ENCODE measurements at regions not wholly inside any gene's neighbourhood (a gene's known extent, or its start where the extent isn't known, plus 50 kb on each side); places are given as distances from the start of the nearest gene placed in this dataset.

DNA sequence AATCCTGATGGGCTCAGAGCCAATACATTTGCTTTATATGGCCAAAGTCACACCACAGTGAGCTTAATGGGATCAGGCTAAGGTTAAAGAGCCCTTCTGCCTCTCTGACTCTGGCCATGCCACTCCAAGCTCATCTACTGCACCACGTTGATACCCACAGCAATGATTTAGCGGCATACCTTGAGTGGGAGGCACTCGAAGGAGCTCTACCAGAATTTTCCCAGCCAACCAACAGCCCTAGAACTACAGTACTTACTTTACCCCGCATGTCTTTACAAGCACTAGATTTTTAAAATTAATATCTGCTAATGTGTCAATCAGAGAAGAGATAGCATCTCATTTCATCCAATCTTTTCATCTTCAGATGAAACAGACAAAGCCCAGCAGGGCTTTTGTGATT is 300.5 kb downstream of the GRIN2B start:
- DNase-seq (ENCODE audit: low spot score) = no peak

DNA sequence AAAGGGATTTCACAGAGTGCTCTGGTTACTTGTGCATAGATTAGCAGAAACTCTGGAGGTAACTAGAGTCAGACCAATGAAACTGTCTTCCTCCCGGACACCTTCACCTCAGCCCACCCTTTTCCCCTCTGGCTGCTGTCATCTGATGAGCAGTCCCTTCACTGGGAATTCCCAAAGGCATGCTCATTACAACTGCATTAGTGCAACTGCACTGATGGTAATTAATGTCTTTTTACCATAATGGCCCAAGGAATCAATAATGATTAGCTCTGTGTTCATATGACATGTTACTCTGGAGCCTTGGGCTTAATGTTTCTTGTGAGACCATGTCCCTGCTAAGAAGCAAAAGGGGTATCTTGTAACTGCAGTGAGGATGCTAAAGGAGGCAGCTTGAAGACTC is 304.5 kb downstream of the GRIN2B start:
- no peak for DNase-seq (ENCODE audit: low spot score)

DNA sequence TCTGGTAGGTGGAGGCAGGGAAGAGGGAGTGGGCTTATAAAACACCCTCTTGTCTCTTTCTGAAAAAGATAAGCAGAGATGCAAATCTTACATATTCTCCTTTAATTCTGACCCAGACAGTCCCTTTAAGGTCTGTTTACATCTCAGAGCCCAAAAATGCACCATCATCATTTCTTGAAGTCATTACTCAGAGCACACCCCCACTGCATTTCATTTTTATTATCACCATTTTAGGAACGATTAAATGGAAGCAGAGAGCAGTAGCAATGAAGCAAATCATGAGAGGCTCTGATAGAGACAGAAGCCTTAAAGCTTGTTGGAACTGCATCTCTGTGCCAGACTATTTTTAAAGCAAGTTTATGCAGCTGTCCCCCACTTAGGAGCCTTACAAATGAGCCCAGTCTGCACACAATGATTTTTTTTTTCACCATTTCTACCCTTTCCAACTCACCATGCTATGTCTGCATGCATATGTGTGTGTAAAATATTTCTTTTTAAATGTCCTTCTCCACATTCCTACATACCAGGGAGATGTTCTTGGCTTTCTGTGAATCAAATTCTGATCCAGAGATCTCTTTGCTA is 311.0 kb downstream of the GRIN2B start:
- DNase-seq (ENCODE audit: low spot score) = no peak

DNA sequence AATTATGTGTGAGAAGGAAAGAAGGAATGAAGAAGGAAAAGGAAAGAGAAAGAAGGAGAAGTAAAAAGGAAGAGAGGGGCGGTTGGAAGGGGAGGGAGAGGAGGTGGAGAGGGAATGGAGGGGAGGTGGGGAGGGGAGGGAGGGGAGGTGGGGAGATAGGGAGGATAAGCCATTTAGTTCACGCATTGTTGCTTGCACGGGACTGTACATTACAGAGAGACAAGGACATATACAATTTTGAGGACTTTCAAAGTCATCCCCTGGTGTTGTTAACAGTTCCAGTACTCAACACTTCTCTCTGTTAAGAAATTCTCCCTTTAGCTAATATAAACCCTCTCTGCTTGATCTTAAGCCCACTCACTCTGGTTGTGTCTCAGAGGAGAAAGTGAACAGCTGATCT is 312.5 kb downstream of the GRIN2B start:
- no peak for DNase-seq (ENCODE audit: low spot score)

- DNase-seq (ENCODE audit: low spot score) = no peak
Measured at GRCh38 chr12:13666806-13667205, 314.6 kb downstream of the GRIN2B start.

DNA sequence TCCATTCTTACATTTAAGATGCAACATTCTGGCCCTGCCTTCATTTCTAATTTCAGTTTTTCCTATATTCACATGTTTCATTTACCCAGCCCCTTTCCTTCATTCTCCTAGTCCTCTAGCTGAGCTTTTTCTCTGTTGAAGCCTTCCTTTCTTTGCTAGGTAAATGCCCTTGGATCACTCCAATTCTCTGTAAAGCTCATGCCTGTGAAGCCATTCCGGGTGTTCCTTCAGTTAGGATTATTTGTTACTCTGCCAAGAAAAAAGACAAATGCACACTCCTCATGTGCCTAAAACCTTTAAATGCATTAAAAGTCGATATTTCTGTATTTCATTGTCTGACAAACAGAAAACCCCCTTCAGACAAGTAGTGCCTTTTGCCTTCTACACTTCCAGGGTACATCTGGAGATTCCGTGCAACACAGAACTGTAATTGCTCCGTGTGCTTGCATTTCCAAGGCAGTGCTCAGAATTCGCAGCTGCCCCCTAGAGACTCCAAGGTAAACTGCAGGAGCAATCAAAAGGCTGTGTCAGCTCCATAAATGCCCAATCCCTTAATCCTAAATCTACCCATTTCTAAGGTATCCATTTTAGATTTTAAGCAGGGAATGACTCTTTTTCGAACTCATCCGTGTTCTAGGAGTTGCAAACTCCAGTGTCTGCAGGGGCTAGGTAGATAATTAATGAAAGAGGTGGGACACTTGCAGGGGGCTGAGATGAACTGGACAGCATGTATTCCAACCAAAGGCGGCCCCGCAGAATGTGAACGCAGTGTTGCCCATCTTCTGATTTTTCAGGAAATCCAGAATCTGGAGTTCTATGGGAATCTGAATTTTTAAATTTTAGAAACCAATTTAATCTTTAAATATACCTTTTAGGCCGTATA is 320.2 kb downstream of the GRIN2B start:
- DNase-seq (ENCODE audit: low spot score) = peak; percentile 37

- DNase-seq (ENCODE audit: low spot score) = no peak
Measured at GRCh38 chr12:13654456-13654855, 326.9 kb downstream of the GRIN2B start.

GRCh38 chr12:13652105-13652504 is 329.3 kb downstream of the GRIN2B start:
- no peak for DNase-seq (ENCODE audit: low spot score)

DNA sequence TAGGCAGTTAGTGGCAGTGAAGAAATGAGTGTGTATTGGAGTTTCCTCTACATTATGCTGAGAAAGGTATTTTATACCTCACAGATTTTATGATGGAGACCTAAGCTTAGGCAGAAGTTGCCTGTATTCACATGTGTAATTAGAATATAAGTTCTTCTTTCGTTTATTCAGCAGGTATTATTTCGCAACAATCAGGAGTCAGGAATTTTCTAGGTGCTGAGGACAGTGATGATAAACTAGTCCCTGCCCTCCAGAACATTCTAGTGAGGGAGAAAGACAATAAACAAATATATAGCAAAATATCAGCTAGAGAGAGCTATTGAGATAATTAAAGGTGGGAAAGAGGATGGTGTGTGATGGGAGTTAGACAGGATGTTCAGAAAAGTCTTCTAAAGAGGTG is 345.7 kb downstream of the GRIN2B start:
- no peak for DNase-seq (ENCODE audit: low spot score)

GRCh38 chr12:13631873-13632272 is 349.5 kb downstream of the GRIN2B start:
- no peak for DNase-seq (ENCODE audit: low spot score)

DNA sequence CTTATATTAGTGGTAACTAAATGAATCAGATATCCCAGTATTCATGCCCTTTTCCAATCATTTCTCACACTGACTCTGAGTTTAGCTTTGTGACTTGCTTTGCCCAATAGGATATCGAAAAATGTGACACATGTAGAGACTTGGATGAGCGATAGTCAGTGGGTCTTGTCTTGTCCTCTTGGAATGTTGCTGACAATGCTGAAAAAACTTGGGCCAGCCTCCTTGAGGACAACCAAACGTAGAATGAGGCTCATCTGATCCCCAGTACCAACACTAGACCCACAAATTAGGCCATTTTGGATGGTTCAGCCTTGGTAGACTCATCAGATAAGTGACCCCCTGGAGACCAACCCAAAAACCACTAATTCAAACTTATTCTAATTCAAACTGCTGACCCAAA is 351.0 kb downstream of the GRIN2B start:
- DNase-seq (ENCODE audit: low spot score) = no peak

GRCh38 chr12:13628067-13628466 is 353.3 kb downstream of the GRIN2B start:
- DNase-seq (ENCODE audit: low spot score) = no peak

GRCh38 chr12:13627536-13627935 is 353.9 kb downstream of the GRIN2B start:
- no peak for DNase-seq (ENCODE audit: low spot score)

DNA sequence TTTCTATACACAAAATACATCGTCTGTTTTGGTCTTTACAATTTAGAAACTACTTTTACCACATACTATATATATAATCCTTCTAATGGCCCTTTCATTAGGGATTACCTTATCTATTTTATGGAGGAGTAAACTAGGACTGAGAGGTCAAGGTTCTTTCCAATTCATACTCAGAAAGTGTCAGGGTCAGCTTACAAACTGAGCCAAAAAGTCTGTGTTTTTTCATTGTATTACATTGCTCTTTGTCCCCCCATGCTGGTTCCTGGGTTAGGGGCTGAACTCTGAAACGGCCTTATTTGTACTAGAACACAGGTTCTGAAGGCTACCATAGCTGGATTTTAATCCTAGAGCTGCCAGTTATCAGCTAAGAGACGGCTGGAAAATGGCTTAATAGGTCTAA is 368.1 kb downstream of the GRIN2B start:
- DNase-seq (ENCODE audit: low spot score) = no peak

DNA sequence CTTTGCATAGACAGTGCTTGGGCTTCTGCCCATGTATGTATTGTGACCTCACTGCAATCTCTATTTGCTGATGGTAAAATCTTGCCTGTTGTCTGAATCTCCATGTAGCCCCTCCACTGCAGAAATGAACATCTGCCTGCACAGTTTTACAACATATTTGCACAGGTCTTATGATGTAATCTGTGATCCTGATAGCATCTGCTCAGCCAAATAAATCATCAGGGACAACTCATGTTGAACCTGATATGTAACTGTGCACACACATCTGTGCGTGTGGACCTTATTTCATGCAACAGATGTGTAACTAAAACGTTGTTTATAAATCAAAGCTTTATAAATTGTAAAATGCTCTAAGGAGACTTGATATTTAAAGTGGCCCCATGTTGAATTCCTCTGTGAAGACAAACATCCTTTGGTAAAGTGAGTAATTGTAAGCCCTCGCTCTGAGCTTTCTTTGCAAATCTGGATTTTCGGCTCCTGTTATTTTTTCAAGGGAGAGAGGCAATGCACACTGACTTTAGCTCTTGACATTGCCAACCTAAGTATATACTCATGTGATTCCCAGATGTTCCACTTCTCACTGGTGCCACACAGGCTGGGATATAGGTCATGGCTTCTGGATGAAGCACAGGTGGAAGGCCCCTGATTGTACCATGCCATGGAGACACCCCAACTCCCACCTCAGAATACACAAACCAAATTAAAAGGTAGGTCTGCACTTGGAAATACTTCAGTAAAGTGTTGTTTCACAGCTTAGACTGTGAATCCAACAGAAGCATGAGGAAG is 371.3 kb downstream of the GRIN2B start:
- no peak for DNase-seq (ENCODE audit: low spot score)

- no peak for DNase-seq (ENCODE audit: low spot score)
Measured at GRCh38 chr12:13606290-13606689, 375.1 kb downstream of the GRIN2B start.

DNA sequence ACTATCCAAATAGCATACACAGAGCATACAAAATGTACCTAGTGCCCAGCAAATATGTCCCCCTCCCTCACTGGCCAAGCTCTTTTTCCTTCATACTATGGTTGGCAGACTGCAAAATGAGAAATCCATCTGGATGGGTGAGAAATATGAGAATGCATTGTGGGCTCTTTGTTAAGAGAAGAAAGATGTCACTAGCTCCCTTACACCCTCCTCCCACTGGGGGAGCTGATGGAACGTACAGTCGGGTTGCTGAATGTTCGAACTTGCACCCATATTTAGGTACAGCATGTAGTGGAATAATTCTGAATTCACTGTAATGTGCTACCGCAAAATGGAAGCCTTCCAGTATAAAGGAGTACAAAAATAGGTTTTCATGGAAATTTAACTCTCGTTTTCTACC is 377.4 kb downstream of the GRIN2B start:
- DNase-seq (ENCODE audit: low spot score) = no peak

DNA sequence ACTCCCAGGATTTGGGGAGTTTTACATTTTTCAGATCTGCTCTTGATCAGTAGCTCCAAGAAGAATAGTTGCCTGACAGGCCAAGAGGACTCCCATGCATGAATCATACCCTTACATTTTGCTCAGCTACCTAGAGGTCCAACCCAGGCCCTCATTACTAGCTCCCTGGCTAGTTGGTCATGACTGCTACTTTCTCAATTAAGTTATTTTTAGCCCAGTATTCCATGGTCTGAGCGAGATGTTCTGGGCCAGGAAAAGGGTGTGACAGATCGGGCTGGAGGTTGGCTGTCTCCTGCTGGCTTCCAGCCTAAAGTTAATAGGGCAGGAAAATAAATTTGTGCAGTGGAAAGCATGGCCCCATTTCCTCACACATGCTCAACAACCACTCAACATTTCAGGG is 379.2 kb downstream of the GRIN2B start:
- DNase-seq (ENCODE audit: low spot score) = no peak

- DNase-seq (ENCODE audit: low spot score) = no peak
Measured at GRCh38 chr12:13599176-13599575, 382.2 kb downstream of the GRIN2B start.

- no peak for DNase-seq (ENCODE audit: low spot score)
Measured at GRCh38 chr12:13597837-13598236, 383.6 kb downstream of the GRIN2B start.

DNA sequence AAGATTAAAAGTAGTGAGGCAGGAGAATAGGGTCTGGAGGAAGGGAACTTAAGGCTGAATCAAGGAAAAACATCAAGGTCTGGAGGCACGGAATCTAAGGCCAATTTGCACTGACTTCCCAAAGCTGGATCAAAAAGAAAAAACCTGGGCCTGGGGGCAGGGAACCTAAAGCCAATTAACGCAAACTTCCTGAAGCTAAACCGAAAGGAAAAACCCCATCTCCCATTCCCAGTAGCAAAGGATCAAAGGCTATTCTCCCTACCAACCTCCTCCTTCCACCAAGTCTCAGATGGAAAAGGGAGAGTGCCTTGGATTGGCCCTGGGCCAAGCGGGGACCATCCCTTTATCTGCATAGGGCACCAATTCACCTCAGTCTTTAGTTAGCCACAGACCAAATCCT is 384.2 kb downstream of the GRIN2B start:
- DNase-seq (ENCODE audit: low spot score) = no peak

- no peak for DNase-seq (ENCODE audit: low spot score)
Measured at GRCh38 chr12:13596714-13597113, 384.7 kb downstream of the GRIN2B start.
